Embryonic facial prominence (tissue), 1 donor: ENCODE measurements at regions not wholly inside any gene's neighbourhood (a gene's known extent, or its start where the extent isn't known, plus 50 kb on each side); places are given as distances from the start of the nearest gene placed in this dataset.
"Not testable (repeated sequence)": the region's sequence is repeated elsewhere in the genome, so short reads cannot be mapped to it uniquely, and the experiment has no call there.

ENCODE experiments used
- DNase-seq: peaks from one replicate; pipeline ENCODE4 v3.0.0-alpha.2; 2016; ENCODE audit errors: extremely low spot score

DNA sequence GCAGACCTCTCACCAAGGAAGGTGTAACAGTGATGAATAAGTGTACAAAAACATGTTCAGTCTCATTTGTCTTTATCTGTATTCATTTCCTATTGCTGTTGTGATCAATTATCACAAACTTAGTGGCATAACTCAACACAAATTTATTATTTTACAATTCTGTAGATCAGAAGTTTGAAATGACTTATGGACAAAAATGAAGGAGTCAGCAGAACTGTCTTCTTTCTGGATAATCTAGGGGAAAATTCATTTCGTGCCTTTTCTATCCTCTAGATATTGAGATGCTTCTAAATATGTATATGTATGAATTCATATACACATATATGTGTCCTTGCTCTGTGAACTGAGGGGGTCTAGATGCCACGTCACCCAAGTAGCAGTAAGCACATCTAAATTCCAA is 663.1 kb upstream of the MARCKS start:
- DNase-seq, result no peak

DNA sequence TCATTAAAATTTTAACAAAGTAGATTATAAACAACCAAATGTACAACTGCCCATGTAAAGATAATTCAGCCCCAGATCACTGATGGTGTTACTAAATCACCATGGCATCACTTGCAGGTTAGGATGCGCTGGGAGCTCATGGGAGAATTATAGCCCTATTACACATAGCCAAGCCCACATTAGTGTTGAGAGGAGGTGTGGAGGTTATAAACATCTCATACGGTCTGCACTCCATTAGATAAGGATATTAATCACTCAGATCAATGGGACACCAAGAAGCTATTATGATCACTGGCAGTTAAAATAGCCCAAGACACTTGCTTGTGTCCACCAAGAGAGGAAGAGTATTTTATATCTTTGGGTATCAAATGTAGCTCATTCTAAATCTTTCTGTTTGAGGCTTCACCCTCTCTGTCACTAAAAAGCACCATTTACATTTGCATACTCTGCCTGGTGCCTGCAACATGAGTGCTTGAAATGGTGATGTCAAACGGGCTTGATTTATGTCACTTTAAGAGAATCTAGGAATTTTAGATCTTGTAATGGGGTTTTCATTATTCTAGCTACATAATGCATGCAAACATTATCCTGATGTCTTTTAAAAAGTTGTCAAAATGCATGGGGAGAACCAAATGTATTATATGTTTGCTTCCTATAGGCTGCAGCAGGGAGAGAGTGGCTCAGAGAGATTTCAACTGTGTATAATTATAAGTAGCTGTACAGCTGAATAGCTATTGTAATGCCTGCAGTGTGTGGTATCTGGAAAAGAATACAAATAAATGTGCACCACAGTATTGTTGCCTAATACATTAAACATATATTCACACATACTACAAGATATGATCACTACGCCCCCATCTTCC is 654.1 kb upstream of the MARCKS start:
- no peak for DNase-seq

DNA sequence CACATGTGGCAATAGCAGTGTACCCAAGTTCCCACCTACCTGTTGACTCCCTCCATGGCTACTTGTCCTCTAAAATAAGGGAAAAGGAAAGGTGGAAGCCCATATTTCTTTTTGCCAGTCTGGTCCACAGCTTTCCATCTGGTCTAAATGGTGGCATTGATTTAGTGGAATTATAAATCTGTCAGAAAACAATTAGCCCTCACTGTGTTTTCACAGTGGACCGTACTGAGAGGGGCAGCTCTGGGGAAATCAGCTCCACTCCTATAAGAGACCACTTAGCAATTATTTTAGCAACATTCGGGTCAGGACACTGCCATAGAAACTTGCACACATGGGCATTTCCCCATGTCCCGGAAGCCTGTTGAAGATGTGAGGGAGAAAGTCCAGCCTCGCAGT is 653.4 kb upstream of the MARCKS start:
- DNase-seq, result no peak

DNA sequence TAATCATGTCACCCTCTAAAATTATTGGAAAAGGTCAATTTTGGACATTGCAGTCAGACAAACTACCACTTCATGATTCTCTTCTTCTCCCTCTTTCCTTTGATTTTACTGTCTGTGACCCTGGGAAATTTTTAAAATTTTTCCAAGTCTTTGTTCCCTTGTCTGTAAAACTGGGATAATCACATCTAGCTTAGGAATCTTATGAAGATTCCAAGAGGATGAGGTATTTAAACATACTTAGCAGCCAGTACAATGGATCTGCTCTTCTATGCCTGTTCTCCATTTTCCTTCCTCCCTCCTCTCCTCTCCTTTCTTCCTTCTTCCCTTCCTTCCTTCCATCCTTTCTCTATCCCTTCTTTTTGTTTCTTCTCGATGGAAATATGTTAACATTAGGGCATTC is 651.6 kb upstream of the MARCKS start:
- DNase-seq, result no peak

DNA sequence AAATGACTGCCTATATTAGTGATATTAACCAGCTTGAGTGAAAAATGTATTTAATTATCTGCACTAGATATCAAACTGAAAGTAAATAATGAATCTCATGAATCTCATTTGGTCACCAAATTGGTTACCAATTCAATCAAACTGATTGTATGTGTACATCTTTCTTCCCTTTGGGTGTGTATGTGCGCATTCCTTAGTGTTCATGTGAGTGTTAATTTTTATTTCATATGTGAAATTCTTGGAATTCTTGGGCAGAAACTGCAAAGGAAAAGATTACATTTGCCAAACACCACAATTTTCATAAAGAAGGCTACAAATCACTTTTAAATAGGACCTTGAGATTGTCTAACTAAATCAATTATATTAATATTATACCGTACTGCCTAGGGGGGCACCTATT is 648.4 kb upstream of the MARCKS start:
- no peak for DNase-seq

DNA sequence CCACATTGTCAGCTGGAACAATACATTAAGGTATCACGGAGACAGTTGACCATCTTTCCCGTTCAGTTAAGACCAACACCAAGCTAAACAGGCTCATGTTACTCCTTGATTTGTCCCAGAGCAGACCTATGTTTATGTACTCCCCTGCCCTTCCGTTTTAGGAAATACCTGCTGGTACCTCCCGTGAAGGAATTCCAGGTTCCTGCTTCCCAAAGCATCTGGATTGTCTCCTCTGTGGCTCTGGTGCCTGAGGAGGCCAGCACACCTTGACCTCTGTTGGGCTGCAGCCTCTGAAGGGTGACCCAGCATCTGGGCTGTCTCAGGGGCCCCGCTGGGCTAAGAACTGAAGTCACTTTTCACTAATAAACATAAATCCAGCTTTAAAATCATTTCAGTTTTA is 647.8 kb upstream of the MARCKS start:
- no peak for DNase-seq

DNA sequence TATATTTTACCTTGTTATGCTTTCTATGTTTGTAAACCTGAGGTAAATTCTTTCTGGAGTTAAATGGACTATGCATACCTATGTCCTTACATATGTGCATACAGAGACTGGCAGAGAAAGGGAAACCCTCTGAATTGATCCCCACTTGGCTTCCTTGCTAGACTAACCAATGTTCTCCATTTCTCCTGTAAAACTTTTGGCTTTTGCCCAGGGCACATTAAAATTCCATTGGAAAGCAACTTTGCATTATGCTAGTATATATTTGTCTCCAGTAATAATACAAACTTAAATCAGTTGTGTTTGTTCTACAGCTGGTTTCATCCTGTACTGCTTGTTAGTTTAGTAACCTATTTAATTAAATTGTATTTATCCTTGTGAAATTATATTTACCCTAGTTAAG is 646.0 kb upstream of the MARCKS start:
- DNase-seq, result no peak

DNA sequence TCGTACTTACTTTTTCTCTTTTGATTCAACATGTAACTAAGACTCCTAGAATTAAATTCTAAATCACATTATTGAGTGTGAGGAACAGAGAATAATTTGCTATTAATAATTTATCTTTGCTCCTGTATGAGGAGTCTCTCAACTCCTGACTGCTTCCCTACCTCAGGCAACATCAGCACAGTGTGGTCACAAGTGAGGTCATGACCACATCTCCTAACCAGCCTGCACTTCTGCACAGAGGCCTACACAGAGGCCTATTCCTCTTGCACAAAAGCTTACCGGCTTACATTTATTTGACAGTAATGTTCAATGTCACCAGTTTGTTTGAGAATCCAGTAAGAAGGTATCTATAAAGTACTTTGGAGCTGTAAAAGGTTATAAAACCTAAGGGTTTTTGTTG is 637.4 kb upstream of the MARCKS start:
- DNase-seq, result no peak

DNA sequence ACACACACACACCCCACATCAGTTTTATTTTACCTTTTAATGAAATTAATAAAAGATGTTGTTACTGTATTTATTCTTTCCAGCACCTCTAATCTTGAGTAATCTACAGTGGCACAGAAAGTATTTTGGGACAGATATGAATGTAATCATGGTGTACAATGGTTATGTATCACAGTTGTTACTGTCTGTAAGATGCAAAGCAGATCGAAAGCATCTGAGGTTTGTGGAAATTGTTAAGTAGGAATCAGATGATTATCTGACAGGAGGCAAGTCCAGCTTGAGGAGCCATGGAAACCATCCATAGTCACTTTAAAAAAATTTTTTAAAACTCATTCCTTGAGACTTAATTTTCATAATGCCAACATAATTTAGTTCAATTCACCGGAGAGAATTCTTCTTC is 636.3 kb upstream of the MARCKS start:
- DNase-seq, result no peak

DNA sequence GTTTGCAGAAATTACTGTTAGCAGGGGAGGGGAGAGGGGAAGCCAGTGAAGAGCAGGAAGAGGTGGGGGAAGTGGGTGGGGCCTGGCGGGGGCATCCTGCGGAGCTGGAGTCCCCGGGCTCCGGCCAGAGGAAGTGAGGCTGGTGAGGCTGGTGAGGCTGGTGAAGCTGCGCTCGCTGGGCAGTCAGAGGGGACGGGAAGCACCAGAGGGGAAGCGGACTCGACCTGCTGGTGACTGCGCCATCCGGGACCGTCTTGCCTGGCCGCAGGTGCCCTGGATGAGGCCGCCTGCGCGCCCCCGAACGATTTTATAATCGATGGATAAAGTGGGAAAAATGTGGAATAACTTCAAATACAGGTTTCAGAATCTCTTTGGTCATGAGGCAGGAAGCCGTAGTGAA is 635.3 kb upstream of the MARCKS start:
- no peak for DNase-seq

DNA sequence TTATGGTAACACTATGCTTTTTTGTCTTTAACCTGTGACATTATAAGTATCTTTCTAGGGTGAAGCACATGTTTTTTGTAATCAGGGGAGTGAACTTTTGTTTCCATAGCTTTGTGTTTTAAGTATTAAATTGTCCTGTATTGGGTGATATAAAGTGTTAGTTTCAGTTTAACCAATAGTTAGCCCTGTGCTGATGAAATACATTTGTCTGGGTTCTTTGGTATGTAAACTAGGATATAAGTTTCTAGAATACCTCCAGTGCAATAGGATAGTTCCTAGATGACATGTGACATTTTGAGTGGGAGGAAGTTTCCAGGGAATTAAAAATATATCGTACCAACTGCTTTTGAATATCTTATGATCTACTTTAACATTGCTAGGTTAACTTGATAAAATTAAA is 611.0 kb upstream of the MARCKS start:
- no peak for DNase-seq

DNA sequence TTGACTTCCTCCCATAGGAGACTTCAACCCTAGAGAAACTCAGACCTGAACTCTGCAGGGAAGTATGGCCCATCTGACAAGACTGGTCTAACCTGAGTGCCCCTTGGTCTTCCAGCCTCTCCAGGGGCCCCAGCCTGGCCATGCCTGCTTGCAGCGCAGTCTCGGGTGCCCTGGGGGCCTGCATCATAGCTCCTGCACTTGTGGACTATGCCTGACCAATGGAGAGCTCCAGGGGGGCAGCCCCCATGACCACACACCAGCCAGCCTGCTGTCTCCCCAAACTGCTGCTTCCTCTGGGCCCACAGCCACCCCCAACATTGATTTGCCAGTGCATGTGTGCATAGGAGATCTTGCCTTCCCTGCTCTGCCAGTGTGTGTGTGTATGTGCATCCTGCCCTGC is 608.6 kb upstream of the MARCKS start:
- DNase-seq, result no peak

DNA sequence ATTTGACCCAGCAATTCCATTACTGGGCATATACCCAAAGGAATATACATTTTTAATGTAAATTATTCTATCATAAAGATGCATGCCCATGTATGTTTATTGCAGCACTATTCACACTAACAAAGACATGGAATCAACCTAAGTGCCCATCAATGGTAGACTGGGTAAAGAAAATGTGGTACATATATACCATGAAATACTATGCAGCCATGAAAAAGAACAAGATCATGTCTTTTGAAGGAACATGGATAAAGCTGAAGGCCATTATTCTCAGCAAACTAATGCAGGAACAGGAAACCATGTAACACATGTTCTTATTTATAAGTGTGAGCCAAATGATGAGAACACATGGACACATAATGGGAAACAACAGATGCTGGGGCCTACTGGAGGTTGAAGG is 603.0 kb upstream of the MARCKS start:
- not testable (repeated sequence) for DNase-seq

DNA sequence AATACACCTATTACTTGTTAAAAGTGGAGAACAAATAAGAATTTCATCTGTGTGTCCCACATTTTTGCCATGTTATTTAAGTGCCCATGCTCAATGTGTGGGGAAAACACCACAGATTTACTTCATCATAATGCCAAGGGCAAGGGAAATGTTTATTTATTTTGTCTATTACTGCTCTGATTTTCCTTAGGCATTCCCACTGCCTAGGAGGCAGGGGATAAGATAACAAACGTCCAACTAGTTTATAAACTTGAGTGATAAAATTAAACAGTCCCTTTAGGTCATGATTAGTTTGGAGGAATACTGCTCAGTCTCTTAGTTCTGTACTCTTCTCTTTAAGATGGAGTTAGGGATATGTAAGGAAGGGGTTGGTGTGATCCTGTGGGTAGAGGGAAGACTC is 598.4 kb upstream of the MARCKS start:
- no peak for DNase-seq

DNA sequence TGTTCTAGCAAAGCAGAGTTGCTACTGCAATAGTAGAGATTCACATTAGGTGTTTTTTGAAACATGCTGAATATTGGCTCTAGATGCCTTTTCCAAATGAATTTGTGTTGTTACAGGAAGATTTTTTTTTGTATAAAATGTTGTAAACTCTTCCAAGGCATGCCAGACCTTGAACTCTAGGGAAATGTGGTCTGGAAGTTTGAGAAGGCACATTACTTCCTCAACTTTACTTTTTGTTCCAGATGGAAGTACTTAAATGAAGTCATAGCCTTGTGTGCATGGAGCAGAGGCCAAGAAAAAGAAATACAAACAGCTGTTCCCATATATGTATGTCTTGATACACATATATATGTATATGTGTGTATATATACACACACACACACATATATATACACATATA is 585.7 kb upstream of the MARCKS start:
- DNase-seq, result no peak

DNA sequence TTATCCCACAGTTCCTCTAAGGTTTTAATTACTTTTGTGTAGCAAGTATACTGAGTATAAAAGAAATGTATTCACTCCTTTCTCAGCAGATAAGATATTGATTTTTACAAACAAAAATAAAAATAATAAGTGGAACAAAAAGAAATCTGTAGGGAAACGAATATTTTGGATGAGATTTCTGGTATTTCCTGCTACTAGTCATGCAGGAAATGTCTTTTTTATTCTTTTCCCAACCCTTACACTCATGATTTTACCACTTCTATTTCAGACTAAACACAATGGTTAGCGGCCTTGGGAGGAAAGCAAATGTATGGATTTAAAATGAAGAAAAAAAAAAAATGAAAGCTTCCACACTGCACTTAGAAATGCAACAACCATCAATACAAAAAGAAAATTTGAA is 580.5 kb upstream of the MARCKS start:
- no peak for DNase-seq

DNA sequence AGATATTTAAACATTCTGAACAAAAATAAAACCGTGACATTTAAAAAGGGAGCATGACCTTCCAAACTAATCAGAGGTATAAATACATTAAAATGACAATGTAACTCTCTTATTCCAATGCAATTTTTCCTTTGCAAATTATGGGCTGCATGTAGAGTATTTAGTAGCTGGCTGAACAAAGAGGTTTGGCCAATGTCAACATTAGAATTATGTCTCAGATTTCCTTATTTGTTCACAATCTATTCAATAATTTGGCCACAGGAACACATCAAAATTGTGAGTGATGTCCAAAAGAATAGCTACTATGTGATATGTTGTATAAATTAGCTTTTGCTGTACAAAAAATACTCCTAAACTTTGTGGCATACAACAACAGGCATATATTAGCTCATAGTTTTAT is 580.0 kb upstream of the MARCKS start:
- DNase-seq, result no peak

DNA sequence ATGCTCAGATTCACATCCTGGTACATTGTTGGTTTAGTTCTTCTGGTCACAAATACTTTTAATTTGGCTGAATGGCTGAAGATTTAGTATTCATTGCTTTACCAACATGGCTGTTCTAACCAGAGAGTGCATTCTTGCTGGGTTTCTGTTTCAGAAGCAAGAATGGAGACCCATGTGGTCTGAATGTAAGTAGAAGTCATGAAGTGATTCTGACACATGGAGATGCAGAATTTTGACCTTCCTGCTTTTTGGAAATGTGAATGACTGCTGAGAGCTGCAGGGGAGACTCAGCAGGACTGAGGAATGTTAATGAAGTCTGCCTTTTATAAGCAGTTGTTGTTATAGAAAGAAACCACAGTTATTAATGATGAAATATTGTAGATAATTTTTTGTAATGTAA is 576.1 kb upstream of the MARCKS start:
- no peak for DNase-seq

DNA sequence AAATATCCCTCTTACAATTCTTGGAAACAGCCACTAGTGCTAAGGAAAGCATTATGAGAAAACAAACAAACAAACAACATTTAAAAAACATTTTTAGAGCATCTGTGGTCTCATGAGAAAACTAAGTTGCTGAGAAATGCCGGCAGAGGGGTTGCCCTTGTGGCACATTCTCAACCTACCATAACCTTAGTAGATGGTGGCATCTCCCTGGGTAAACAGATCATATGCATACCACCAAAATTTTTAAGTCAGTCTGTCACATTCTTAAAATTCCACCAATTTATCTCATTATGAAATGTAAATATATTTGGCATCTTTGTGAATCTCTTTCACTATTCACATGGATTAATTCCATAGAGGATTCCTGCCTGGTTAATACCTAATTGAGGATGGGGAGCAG is 575.7 kb upstream of the MARCKS start:
- DNase-seq, result no peak

DNA sequence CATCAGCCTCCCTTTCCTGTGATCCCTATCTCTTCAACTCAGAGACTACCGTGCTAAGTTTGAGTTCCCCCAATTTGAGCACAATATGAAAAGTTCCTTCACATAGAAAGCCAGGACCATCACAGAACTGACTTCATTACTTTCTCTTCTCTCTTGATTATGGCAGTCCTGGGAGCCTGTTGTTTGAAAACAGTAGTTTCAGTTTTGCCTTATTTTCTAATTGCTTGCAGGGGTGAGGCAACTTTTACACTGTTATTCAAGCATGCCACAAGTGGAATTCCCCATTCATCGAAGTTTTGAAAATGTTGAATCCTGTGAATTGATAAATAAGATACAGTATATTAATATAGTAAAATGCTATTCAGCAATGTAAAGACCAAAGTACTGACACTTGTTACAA is 569.7 kb upstream of the MARCKS start:
- DNase-seq, result no peak

DNA sequence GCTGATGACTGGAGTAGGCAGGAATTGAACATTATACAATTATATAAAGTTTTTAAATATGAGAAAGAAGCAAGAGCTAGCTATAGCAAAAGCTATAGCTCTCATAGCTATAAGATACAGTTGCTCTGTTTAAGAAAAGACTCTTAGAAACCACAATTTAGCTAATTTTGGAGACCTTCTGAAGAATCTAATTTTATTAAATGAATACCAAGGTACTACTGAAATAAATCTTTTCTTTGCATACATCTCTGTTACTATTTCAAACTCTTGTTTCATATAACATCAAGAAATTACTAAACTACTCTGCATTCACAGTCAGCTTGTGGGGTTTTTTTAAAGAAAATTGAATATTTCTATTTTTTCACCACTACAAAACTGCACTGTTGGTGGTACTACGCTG is 568.7 kb upstream of the MARCKS start:
- DNase-seq, result no peak

DNA sequence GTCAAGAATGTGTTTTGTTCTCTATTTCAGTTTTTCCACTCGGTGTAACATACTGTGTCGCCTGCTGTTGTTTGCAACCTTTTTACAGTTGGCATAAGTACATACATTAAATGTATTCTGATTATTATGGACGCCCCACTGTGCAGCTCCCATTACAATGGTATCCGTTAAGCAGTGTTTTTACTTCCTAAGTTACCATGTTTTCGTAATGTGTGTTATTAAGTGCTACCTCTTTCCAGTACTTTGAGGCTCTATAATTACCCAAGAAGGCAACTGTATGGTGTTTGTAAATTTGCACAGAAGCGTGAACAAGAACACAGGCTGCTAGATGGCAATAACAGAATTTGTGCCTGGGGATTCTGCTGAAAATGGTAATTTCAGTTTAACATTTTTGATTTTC is 568.0 kb upstream of the MARCKS start:
- no peak for DNase-seq

DNA sequence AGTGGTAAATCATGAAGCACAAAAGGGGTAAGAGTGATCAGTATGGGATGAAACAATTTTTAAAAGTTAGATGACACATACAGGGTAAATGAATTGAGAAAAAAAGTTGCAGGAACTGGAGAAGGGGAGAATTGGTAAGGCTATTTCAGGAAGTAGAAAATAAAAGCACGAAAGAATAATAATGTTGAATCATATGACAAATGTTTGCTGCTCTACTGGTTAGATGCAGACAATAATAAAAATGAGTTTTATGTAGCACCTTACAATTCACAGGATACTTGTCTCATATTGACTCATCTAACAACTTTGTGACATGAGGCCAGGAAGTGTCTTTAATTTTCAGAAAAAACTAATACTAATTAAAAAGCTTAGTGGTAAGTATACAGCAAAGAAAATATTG is 566.5 kb upstream of the MARCKS start:
- DNase-seq, result no peak

DNA sequence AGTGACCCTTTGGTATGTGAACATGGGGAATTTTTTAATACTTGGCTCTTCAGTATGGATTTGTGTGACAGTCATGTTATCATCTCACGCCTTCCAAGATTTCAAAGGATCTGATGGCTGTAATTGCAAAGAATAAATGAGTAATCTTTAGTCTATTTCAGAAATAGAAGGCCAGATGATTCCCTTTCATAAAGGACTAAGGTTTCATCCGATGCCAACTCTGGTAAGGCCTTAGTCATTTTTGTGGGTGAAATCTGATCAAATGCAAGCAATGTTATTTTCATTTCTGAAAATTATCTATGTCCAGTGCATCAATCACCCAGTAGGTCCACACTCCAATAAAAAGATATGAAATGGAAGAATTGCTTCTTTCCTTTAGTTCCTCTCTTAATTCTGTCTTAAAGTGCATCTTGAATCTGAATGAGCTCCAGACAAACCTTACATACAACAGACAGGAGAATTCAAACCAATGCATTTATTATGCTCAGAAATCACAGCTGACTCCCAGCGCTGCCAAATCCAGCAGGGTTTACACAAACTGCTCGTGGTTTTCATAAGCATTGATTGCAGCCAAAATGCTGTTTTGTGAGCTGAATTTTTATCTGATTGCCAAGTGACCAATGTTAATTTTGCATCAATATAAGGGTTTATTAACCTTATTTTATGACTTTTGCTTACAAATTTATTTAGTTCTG is 565.2 kb upstream of the MARCKS start:
- peak; percentile 43 for DNase-seq
